Type B pancreatic cell (in vitro differentiated cells): ENCODE measurements at regions not wholly inside any gene's neighbourhood (a gene's known extent, or its start where the extent isn't known, plus 50 kb on each side); places are given as distances from the start of the nearest gene placed in this dataset.

ENCODE experiments used
- DNase-seq: peaks from one replicate; pipeline ENCODE4 v3.0.0; 2021; ENCODE audit warnings: mixed read lengths; ENCODE audit not compliant: unreplicated experiment; ENCODE audit errors: extremely low spot score
- H3K27ac Mint-ChIP-seq: 2 replicates; pipeline ENCODE4 v1.8.0; 2021; ENCODE audit warnings: mild to moderate bottlenecking, mixed read lengths
- H3K27me3 Mint-ChIP-seq: 2 replicates; pipeline ENCODE4 v1.8.0; 2021; ENCODE audit warnings: mixed read lengths
- H3K36me3 Mint-ChIP-seq: 2 replicates; pipeline ENCODE4 v1.8.0; 2021; ENCODE audit warnings: mixed read lengths
- H3K4me1 Mint-ChIP-seq: one replicate; pipeline ENCODE4 v1.8.0; 2021; ENCODE audit warnings: mixed read lengths; ENCODE audit not compliant: unreplicated experiment
- H3K4me3 Mint-ChIP-seq: 2 replicates; pipeline ENCODE4 v1.8.0; 2021; ENCODE audit warnings: mild to moderate bottlenecking, mixed read lengths
- H3K9me3 Mint-ChIP-seq: 2 replicates; pipeline ENCODE4 v1.8.0; 2021; ENCODE audit warnings: mixed read lengths
- CTCF ChIP-seq: fragments of 200-600 bp; sonication (generic); conservative IDR thresholded peaks from 2 replicates; pipeline ENCODE4 v1.5.0; 2021; ENCODE audit warnings: antibody characterized with exemption, mild to moderate bottlenecking

- no peak for DNase-seq
- H3K9me3 Mint-ChIP-seq, result peaks cover 4% of the 10 kb centered on the region
- H3K4me3 Mint-ChIP-seq, result no peak overlapping the region
- no peaks in the 10 kb centered on the region for H3K36me3 Mint-ChIP-seq
- no peak overlapping the region for H3K27ac Mint-ChIP-seq
- no peaks in the 10 kb centered on the region for H3K27me3 Mint-ChIP-seq
- no peak for TF ChIP-seq CTCF
- H3K4me1 Mint-ChIP-seq, result peaks cover 12% of the 10 kb centered on the region
Observed at GRCh38 chr4:42328978-42329377, 68.3 kb upstream of the SHISA3 start.

- TF ChIP-seq CTCF, result no peak
Observed at GRCh38 chr4:42329421-42329820, 67.9 kb upstream of the SHISA3 start.

GRCh38 chr4:42330002-42330592, 67.2 kb upstream of the SHISA3 start:
- no peak for TF ChIP-seq CTCF
- Mint-ChIP-seq H3K9me3 (peaks cover 4% of the 10 kb centered on the region), H3K27me3 (no peaks in the 10 kb centered on the region), H3K4me3 (no peak overlapping the region), H3K4me1 (peaks cover 12% of the 10 kb centered on the region), H3K36me3 (no peaks in the 10 kb centered on the region), H3K27ac (no peak overlapping the region)
- no peak for DNase-seq

More at GRCh38 chr4:42329421-42329820, 67.9 kb upstream of the SHISA3 start:
- Mint-ChIP-seq H3K27ac (no peak overlapping the region), H3K27me3 (no peaks in the 10 kb centered on the region), H3K4me3 (no peak overlapping the region), H3K9me3 (peaks cover 4% of the 10 kb centered on the region), H3K36me3 (no peaks in the 10 kb centered on the region), H3K4me1 (peaks cover 12% of the 10 kb centered on the region)
- DNase-seq, result no peak

GRCh38 chr4:42331040-42331439, 66.2 kb upstream of the SHISA3 start:
- TF ChIP-seq CTCF, result no peak
- H3K27me3 Mint-ChIP-seq, result no peaks in the 10 kb centered on the region
- H3K4me3 Mint-ChIP-seq, result no peak overlapping the region
- DNase-seq, result no peak
- no peaks in the 10 kb centered on the region for H3K36me3 Mint-ChIP-seq
- peaks cover 12% of the 10 kb centered on the region for H3K4me1 Mint-ChIP-seq
- H3K27ac Mint-ChIP-seq, result no peak overlapping the region
- peaks cover 4% of the 10 kb centered on the region for H3K9me3 Mint-ChIP-seq

GRCh38 chr4:42331914-42332368, 65.3 kb upstream of the SHISA3 start:
- no peaks in the 10 kb centered on the region for H3K36me3 Mint-ChIP-seq
- no peaks in the 10 kb centered on the region for H3K27me3 Mint-ChIP-seq
- H3K27ac Mint-ChIP-seq, result no peak overlapping the region
- H3K4me3 Mint-ChIP-seq, result no peak overlapping the region
- no peak for DNase-seq
- H3K4me1 Mint-ChIP-seq, result peaks cover 12% of the 10 kb centered on the region
- H3K9me3 Mint-ChIP-seq, result peaks cover 4% of the 10 kb centered on the region
- no peak for TF ChIP-seq CTCF
